HG03354 (cell line): ENCODE measurements at regions not wholly inside any gene's neighbourhood (a gene's known extent, or its start where the extent isn't known, plus 50 kb on each side); places are given as distances from the start of the nearest gene placed in this dataset.

ENCODE experiments used
- ATAC-seq: cut with Tn5 transposase; IDR thresholded peaks from one replicate; pipeline ENCODE4 v1.9.1; 2021; ENCODE audit warnings: mild to moderate bottlenecking; ENCODE audit not compliant: unreplicated experiment, poor library complexity, severe bottlenecking

DNA sequence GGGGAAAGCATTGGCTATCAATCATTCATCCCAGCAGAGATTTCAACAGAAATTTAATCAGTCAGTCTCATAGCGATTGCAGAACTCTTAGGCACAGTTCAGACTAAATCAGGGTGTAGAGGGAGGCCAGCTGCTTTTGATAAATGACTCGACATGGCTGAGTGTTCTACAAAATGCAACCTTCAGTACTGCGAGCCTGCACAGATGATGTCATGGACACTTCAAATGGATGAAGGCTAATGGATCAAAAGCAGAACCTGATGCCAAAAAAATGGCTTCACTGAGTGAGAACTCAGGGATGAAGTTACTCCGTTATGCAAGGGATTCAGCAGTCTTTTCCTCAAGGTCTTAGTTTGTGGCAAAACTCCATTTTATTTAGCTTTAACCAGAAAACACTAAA lies 167.3 kb downstream of the DACT1 start:
- no peak for ATAC-seq

DNA sequence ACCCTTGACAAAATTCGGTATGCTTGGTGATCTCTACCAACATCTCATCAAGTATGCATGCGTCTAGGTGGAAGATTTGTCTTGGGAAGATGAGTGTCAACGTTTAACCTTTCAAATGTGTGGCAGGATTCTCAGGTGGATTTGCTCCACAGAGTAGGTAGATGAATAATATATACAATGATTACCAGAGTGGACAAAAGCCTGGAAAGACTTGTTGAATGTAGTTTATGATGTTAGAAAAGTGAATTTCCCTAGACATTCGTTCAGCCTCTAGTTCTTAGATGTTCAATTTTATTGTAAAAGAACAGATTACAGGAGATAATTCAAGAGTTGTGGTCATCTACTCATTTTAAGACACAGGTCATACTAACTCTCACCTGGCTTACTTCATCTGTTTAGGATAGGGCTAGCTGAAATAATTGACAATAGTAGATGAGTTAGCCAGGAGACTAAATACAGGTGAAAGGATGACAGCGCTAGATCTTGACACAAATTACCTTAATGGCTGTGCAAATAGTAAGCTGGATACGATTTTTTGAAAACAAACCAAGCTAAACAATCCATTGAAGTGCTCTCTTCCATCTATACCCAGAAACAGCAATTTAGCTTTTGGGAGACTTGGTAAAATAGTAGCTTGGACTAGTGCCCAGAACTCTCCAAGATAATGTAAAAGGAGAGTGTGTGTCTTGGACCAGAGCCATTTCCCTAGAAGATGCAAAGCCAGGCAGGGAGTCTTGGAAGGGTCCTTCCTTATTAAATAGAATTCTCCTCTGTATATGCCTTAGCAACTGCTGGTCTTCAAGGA lies 168.0 kb downstream of the DACT1 start:
- ATAC-seq: no peak

DNA sequence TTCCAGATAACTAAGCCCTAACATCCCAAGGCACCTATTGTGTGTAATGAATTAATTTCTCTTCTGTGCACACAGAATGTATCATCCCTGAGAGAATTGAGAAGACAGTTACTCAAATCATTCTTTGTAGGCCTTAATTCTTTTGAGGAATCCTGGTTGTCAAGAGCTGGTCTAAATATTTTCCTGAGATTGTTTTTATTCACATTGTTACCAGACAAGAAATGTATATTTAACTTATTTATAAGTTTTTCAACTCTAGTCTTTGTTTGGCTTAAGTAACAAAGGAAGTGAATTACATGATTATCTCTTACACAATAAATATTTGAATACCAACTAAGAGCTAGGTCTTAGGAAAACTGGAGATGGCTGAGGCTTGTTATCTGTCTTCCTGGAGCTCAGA lies 169.4 kb downstream of the DACT1 start:
- ATAC-seq: no peak

DNA sequence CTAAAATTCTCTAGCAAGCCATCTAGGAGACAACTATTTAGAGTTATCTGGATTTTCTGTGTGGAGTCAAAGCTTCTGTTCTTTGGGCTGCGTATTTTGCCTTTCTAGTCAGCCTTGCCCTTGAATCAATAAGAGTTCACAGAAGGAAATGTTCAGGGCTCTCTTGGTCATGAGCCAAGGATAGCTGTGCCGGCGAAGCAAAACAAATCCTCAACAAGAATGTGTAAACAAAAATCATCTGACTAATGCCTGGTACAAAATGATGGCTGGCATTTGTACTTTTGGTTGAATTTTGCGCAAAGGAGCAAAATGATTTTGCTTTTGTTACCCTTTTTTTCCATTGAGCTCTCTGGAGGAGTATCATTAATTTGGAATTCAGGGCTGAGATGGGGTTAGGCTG lies 171.1 kb downstream of the DACT1 start:
- no peak for ATAC-seq

DNA sequence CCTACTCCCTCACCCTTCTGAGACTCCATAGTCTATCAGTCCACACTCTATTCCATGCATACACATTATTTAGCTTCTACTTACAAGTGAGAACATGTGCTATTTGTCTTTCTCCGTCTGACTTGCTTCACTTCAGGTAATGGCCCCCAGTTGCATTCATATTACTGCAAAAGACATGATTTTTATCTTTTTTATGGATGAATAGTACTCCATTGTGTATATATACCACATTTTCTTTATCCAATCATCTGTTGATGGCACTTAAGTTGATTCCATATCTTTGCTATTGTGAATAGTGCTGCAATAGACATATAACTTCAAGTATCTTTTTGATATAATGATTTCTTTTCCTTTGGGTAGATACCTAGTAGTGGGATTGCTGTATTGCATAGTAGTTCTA lies 171.8 kb downstream of the DACT1 start:
- no peak for ATAC-seq

DNA sequence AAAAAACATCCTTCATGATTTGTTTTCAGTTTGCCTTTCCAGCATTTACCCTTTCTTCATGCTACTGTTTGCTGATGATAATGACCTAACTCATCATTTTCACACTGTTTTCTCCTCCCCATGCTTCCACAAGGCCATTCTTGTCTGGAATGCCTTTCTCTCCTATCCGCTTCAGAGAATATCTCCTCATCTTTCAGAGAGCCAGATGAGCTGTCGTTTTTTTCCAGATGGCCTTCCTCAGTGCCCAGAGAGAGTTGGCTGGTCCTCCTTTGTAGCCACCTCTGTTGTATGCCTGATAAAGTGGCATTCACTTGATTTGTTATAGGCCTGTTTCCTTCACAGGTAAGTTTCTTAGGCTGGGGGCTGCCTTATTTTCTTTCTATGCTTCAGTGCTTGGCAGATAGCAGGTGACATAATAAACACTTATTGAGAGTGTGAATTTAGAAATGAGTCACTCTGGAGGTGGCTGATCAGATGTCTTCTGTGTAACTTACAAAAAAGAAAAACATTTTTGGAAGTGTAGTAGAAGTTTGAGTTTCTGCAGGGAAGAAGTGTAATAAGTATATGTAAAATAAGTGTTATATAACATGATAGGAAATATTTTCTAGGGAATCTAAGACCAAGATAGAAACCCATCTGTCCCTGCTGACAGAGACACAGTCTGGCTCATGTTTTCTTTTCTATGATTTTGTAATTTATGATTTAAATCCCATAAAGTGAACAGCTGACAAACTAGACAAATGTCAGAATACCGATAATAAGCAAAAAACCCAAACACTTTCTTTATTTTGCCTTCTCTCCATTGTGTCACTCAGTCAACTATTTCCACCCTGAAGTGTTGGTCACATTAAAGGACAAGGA lies 174.5 kb downstream of the DACT1 start:
- peak; percentile 87 for ATAC-seq

DNA sequence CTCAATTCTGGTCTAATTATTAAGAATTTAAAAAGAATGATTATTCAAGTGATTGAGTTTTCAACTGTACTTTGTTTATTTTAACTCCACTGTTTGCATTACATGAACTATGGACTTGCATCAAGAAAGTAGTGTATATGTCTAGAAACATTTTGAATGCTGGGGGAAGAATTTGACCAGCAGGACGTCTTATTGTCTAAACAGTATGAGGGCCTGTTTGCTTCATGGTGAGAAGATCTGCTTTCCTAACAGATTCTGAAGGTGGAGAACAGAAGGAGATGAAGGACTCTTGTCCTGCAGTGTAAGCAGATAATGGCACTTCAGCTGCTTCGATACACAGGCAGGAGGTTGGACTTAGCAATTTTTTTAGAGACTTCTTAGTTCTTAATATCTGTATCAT lies 176.0 kb downstream of the DACT1 start:
- no peak for ATAC-seq

DNA sequence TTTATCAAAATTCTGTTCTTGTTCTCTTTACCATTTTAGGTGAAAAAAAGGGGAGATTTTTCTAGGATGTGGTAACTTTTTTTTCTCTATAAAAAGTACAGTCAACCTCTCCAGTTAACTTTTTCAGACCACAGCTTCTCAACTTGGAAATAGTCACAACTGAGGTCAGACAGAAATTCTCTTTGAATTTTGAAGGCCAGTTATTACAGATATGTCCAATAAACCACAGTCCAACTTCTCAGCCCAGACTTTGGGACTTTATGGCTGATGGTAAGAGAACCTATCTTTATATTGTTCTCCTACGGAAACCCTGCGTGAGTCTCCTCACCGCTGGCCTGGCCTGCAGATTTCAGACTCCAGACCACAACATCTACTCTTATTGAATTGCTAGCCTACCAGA lies 176.7 kb downstream of the DACT1 start:
- ATAC-seq: no peak

DNA sequence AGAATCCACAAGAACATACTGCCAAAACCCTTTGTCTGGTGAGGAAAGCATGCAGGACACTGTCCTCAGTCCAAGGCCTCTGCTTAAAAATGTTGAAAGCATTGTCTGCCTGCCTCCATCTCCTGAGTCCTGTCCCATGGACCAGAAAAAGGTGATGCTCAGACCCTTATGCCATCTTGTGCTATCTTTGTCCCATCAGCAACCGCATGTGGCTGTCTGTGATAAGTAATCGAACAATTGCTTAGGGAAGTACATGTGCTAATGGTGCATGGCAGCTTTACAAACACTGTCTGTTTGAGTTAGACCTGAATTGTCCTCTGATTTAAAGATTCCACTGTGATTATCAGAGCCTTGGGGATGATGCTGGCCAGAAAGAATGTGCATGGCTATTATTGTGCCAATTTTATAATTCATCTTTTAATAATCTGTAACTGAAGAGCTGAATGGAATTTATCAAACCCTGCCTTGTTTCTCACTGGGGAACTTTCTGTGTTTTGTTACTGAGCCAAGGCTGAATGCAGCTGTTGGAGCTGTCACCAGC lies 177.5 kb downstream of the DACT1 start:
- no peak for ATAC-seq

DNA sequence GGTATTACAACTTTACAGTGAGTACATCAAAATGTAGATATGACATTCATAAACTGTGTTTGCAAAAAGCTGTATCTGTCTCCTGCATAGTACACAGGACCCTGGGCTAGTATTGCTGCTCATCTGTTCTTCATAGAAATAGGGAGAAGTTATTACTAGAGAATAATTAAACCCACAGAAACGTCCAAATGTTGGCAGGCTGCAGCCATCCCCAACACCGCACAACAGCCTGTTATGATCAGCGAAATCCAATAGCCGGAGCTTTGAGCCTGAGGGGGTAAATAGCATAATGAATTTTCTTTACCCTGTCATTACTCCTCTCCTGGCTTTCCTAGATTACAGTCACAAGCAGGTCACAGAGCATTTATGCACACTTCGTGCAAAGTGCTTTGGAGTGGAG lies 178.0 kb downstream of the DACT1 start:
- ATAC-seq: no peak

DNA sequence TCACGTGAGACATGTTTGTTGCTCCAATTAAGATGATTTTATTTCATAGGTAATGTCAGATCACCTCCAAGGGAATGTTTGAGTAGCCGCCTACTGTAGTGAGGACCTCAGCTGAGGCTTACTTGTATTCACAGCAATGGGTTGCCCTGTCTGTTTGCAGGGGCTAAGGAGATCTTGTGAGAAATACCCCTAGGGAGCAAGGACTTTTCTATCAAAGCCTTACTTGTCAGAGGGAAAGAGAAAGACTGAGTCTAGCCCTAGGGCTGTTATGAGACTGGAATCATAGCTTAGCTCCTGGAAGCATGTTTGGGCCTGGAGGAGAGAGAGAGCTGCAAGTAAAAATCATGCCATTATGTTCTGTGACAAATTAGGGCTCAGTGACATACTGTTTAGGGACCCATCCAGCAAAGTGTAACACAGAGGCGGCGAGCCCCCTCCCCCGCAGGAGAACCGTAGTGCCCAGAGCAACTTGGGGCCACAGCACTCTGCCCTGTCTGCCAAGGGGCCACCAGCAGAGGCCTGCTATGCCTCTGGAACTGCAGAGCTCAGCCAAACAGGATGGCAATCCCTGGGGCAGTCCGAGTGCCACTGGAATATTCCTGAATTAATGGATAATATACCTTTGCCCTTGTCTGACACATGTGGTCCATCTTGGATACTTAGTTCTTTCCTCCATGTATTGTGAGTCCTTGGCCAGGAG lies 178.8 kb downstream of the DACT1 start:
- no peak for ATAC-seq

DNA sequence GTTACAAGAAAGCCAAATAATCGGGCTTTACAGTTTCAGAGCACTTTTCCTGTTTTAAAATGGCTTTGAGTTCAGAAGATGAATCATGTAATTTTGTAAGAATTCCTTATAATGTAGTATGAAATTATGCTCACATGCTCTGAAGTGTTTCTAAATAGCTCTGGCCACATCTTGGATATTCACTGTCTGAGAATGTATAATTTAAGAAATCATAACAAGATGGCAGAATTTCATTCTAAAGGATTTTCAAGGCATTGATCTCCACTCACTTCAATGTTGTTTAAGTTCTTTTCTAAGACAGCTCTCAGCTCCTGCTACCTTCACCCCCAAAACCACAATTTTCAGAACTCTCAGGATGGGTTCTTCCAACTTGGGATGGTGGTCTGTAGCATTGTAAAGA lies 180.1 kb downstream of the DACT1 start:
- ATAC-seq: no peak

DNA sequence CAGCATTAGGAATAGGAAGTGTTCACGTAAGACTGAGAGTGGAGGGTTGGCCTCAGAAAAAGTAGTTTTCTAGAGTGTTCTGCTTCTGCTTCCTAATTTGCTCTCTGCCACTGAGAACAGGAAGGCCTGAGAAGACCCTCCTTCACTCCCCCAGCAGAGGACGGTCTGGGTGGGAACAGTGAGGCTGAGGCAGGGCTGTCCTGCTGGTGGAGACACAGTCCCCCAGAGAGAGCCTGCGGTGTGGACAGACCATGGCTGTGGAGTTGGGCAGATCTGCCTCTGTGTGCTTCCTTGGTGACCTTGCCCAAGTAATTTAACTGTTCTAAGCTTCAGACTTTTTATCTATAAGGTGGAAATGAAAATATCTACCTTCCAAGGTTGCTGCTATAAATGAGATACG lies 182.3 kb downstream of the DACT1 start:
- ATAC-seq: no peak

DNA sequence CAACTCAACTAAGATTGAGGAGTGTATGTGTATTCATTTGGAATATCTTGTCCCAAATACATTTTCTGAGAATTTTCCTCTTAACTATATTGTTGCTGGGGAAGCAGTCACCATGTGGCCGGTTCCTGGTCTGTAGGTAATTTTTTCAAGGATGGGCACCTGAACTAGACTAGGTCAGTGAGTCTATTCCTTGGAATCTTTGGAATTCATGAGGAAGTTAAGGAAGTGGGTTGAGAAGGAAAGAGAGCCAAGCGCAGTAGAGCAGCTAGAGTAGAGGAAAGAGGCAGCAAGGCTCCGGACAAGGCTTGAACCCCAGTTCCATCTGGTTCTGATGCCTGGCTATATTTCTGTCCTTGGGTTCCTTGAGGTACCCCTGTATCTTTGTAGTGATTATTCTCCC lies 183.7 kb downstream of the DACT1 start:
- ATAC-seq: no peak

DNA sequence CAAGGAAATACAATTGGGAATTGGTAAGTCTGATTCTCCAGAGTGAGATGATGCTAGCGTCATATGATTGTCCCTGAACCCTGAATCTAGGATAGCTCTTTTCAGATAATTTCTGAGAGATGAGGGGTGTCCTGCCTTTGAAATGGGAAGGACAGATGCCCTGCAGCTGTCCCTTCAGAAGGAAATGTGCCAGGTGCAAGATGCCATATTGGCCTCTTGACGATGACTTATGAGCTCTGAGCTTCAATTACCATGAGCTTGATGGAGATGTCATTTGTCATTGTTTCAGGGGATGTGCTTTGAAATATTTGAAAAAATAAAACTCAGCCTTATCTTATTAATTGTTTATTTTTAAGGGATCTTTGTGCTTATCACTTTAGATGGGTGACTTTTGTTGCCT lies 185.1 kb downstream of the DACT1 start:
- ATAC-seq: no peak

DNA sequence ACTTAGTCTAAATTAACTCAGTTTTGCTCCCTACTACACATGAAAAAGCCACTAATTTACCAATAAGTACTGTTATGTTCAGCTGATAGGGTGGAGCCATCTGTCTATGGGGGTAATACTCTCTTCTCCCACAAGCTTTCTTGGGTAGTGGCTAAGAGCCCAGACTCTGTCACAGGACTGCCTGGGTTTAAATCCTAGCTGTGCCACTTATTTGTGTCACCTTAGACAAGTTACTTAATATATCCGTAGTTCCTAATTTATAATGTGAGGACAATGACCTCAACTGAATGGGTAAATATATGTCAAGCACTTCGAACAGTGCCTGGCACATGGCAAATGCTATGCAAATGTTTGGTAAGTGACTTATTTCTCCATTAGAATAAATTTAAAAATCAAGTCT lies 185.6 kb downstream of the DACT1 start:
- ATAC-seq: no peak

DNA sequence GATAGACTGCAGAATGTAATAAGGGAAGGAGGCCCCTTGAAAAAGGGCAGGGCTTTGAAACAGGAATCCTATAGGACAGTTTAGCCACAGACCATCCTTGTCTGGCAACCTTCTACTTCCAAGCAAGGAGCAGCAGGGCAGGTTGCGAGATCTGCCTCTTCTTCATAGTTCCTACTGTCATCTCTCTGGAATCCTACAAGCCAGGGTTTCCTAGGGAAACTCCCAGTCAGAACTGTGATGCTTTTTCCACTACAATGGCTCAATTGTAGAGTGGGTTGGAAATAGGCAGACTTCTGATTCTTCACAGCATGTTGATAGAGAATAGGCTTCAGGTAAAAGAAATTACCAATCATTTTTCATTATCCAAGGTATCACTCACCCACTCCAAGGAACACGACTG lies 186.3 kb downstream of the DACT1 start:
- ATAC-seq: no peak

DNA sequence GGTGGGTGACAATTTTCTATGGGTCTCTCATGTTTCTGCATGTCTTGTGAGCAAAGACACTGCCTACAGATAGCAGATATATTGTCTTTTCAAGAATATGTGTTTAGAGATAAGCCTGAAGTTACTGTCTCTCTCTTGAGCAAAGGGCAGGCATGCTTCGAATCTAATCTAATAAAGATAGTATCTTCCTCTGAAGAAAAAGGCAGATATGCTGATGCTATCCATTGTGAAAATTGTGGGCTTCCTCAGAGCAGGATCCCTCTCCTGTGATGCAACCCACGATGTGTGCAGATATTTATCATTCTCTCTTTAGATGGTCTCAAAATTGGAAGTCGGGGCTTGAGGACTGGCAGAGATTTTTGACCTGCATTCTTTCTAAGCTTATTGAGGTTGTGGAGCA lies 187.0 kb downstream of the DACT1 start:
- no peak for ATAC-seq

DNA sequence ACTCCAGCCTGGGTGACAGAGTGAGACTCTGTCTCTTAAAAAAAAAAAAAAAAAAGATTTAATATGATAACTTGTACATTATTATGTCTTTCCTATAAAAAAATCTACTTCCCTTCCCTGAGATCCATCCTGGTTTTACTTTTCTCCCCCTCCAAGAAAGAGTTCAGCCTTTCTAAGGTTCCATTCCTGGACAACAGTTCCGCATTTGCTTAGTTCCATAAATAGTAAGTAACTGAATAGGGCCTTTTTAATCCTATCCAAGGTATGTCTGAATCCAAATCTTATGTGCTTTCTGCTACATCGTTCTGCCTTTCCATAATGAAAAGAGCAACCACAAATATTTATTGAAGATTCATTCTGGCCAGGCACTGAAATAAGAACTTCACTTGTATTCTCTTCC lies 187.8 kb downstream of the DACT1 start:
- ATAC-seq: no peak
